Activated naive CD4-positive, alpha-beta T cell treated with anti-CD3 and anti-CD28 coated beads, Interleukin-2, amount 50 U/mL, for 16 hours (primary cell): ENCODE measurements at regions not wholly inside any gene's neighbourhood (a gene's known extent, or its start where the extent isn't known, plus 50 kb on each side); places are given as distances from the start of the nearest gene placed in this dataset.
"Not testable (repeated sequence)": the region's sequence is repeated elsewhere in the genome, so short reads cannot be mapped to it uniquely, and the experiment has no call there.

Experiments
- DNase-seq: peaks from one replicate; pipeline ENCODE4 v3.0.0-alpha.2; 2020

DNA sequence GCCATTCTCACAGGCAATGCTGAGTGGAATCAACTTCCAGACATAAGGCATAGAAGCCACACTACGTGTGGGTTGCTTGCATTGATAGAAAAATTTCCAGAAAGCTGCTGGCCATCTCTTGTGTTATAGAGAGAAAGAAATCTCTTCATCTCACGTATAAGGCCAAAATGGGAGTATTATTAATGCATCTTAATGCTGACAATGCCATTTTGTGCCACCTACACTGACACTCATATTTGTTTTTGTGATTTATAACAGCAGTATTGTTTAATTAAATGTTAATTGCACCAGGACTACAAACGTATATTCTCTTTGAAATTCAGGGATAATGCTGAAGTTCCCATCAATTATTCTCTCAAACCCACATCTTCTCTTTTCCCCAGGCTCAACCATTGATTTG, 56.1 kb upstream of the TMEM132D start:
- DNase-seq, result no peak

DNA sequence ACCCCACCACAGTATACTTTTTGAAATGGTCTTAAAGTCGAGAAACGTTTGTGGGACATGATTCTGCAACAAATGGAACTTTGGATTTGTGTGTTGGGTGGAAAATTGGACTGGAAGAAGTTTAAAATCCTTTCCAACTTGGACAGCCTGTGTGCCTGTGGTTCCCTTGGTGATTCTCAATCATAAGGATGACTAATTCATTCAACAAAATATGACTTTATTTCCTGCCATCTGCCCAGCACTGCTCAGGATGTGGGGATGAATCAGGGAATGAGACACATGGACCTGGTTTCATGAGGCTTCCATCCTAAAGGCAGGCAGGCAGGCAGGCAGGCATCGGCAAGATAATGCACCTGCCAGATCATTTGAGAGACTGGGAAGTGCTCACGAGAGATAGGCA, 57.3 kb upstream of the TMEM132D start:
- no peak for DNase-seq

DNA sequence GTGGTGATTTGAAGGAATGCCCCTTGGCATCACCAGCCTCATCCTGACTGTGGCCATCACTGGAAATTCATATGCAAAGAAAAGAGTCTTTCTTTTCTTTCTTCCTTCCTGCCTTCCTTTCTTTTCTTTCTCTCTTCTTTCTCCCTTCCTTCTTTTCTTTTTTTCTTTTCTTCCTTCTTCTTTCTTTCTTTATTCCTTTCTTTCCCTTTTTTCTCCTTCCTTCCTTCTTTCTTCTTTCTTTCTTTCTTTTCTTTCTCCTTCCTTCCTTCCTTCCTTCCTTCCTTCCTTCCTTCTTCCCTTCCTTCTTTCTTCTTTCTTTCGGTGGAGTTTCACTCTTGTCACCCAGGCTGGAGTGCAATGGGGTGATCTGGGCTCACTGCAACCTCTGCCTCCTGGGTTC, 58.0 kb upstream of the TMEM132D start:
- no peak for DNase-seq

DNA sequence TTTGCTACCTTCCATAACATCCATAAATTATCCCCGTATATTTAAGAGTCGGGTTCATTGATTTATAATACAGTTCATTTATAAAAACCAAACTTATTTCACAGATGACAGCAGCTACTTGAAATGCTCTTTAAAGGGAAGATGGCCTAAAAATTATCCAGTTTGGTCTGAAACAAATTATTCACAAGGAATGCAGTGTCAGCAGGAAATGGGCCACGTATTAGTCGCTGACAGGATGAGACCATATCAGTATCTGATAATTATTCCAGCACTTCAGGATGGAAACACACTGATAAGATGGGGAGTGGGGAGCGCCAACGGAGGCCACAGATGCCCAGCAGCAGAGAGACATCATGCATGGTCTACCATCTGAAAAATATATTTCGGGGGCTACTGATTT, 60.5 kb upstream of the TMEM132D start:
- no peak for DNase-seq

DNA sequence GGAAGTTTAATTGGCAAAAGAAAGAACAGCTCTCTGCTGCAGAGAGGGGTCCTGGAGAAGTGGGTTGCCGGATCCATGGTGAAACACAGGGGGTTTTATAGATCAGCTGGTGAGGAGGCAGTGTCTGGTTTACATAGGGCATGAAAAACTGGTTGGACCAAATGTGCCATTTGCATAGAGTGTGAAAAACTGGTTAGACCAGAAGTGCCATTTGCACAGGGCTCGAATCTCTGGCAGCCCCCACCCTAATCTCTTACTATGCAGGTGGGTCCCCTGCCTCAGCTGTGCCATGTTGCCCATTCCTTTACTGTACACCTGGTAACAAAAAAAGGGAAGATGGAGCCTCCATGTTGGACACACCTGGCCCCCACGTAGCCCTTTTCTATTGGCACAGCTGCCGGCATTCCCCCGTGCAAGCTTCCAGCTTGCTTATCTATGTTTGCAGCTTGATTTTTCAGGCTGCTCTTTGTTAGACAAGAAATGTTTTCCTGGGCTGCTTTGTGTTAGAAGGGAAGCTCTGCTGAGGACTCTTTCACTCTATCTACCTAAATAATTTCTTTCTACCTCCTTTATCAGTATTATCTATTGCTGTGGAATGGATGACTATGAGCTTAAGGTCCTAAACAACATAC, 61.1 kb upstream of the TMEM132D start:
- DNase-seq, result no peak

DNA sequence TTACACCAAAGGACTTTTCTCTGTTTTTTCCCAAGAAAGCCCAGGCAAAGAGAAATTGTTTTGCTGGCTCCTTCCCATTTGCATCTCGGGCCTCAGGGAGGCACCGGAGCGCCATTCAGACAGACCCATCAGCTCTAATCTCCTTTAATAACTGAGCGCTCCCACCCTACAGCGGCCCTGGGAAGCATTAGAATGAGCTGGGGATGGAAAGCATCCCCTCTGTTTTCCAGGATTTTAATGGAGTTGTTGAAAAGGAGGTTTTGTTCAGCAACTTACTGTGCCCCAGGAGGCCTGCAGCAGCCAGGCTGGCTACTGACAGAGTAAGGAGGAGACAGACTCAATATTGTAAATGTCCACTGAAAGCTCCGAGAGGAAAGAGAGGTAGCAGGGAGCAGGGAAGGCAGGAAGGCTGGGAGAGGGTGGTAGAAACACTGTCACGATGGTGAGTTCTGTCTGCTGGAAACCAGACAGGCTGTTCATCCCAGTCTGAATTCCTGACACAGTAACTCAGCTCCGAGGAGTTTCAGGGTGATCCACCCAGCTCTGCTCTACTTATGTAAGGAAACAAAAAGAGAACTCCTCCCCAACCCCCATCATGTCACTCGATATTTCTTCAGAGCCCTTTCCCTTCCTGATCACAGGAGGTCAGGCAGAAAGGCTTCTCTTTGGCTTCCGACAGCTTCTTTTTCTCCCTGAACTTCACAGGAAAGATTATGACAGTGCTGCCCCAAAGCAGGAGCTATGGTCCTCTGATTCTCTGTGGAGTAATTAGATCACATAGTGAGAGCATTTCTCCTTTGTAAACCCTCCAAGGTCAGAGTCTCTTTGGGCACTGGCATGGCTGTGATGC, 62.5 kb upstream of the TMEM132D start:
- DNase-seq, result no peak

DNA sequence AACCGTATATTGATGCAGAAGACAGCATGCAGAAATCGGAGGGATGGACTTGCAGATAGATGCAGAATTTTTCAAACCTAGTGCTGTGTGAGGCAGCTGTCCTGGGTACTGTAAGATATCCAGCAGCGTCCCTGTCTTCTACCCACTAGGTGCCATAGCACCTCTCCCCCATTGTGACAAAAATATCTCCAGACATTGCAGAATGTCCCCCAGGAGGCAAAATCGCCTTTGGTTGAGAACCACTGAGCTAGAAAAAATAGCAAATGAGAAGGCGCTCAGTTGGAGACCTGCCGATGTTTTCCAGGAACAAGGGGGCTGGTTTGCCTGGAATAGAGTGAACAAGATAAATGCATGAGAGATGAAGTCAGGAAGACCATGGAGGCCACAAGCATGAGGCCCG, 67.9 kb upstream of the TMEM132D start:
- no peak for DNase-seq

DNA sequence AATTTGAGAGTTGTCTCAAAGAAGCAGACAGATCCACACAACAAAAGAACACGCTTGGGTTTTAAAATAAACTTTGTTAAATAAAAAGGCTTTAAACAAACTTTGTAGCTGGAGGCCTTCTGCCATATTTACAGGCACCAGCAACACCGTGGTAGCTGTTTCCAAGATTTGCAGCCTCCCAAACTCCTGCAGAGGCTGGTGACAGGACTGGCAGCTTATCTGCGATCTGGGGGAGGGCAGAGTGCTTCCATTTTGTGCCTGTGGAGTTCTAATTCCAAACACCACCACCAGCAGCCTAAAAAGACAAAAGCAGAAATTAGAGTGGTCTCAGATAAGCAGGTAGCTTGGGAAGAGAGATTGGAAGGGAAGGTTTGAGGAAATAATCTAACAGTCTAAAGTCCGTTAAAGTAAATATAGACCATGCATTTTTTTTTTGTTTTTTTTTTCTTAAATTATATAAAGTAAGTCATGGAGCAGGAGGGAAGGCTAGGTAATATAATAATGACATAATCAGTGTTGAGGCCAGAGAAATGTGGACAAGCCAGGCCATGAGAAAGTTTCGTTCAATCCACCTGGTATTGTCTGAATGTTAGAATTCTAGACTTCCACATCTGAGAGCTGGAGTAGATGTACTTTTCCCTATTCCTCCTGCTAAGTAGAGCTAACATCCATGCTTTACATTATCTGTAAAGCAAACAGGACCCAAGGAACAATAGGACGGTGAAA, 69.6 kb upstream of the TMEM132D start:
- DNase-seq, result no peak

DNA sequence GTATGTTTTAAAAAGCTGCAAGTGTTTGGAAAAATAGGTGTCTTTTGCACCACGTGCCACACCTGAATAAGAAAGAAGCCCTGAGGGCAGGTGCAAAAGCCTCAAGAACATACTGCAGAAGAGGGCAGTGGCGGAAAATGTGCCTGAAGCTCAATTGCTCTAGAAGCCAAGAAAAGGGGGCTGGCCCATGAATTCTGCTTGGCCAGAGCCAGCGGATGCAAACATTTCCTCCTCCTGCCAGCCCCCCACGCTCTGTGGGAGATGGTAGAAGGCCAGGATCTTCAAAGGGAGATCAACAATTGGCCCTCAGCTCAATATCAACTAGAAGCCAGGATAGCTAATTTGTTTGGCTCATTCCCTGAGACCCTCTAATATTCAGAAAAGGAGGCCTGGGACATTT, 80.3 kb upstream of the TMEM132D start:
- no peak for DNase-seq

DNA sequence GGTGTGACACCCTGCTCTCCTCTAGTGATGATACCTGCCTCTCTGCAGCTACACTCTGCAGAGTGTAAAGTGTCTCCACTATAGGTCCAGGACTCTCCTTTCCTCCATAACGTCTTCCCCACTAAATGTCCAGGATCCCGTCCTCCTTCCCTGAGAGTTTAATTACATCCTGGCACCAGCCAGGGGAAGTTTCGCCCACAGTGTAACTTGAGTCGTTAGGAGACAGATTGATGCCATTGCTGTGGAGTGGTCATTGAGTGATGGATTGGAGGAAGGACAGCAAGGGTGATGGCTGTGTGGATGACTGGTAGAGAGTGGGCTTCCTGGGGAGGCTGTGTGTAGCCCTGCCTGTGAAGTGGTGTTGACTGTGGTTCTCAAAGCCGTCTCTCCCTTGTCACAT, 84.0 kb upstream of the TMEM132D start:
- DNase-seq, result no peak

DNA sequence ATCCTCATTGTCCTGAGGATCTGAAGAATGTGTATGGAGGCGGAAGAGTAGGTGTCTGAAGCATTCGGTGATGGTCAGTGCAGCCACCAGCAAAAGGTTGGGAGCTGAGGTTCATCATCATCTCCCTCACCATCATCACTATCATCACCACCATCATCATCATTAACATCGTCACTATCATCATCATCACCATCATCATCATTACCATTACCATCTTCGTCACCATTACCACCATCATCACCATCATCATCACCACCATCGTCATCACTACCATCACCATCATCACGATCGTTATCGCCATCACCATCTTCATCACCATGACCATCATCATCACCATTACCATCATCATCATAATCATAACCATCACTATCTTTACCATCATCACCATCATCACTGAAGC, 90.8 kb upstream of the TMEM132D start:
- DNase-seq, result no peak

DNA sequence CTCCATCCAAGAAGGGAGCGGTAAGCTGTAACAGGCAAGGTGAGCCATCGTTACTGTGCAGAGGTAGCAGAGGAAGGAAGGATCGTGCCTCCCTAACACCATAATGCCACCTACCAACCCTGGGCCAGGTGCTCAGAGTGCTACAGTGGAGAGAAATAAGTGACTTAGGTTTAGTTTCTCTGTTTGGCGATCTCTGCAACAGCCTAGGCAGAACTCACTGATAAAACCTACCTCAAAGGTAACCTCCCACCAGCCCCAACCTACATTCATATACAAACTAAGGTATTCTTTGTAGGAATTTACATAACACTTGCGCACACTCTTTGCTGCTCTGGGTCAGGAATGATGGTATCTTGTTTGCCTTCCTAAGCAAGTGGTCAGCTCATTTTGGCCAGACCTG, 93.4 kb upstream of the TMEM132D start:
- DNase-seq, result no peak

DNA sequence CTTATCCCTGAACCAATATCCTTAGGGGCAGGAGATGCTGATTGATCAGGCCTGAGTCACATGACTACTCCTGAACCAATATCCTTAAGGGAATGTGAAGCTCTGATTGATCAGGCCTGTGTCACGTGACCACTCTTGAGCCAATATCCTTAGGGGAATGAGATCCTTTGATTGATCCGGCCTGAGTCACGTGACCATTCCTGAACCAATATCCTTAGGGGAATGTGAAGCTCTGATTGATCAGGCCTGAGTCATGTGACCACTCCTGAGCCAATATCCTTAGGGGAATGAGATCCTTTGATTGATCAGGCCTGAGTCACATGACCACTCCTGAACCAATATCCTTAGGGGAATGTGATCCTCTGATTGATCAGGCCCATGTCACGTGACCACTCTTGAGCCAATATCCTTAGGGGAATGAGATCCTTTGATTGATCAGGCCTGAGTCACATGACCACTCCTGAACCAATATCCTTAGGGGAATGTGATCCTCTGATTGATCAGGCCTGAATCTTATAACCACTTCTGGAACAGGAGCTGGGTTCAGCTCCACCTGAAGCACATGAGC, 100.6 kb upstream of the TMEM132D start:
- not testable (repeated sequence) for DNase-seq

DNA sequence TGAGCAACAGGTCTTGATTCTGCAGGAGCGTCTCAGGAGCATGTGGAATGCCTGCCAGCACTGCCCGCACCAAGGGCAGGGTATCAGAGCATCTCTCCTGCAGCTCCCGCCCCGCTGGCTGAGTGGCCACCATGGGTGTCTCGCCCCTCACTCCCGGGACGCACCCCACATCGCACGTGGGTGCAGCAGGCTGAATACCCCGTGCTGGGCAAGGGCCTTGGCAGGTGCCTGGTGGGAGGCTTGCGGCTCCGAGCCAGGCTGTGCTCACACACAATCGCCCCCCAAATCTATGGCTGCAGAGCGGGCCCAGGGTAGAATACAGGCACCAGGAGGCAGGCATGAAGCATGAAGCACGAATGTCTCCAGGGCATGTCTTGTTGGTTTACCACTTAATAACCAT, 103.9 kb upstream of the TMEM132D start:
- DNase-seq, result no peak

DNA sequence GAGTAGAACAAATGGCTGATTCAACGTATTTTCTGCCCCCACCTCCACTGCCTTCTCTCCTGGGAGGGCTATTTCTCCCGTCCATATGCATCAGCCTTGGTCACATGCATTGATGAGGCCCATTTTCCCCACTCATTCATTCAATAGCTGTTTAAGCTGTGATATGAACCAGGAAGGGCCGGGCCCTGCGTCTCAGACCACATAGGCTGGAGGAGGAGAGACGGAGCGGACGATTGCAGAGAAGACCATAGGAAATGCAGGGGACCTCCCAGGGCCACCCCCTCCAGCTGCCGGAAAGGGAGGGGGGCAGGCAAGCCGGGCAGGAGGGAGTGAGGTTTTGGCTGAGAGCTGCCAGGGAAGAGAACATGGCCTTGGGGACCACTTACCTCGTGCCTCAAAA, 104.4 kb upstream of the TMEM132D start:
- no peak for DNase-seq

DNA sequence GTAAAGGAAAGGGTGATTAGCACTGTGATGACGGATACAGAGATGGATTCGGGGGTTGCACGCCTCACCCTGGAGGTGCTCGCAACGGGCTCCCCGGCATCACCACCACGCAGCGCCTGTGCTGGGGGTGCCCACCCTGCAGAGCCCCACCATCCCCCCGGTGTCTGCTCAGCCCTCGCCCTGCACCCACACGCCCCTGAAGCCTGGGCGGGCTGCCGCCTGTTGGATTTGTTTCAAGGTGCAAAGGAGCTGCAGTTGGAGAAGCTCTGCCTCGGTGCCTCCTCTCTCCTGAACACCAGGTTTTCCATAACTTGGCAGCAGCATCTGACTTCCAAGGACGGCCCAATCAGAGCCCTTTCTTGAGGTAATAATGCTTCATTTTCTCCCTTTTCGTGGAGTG, 106.1 kb upstream of the TMEM132D start:
- no peak for DNase-seq

DNA sequence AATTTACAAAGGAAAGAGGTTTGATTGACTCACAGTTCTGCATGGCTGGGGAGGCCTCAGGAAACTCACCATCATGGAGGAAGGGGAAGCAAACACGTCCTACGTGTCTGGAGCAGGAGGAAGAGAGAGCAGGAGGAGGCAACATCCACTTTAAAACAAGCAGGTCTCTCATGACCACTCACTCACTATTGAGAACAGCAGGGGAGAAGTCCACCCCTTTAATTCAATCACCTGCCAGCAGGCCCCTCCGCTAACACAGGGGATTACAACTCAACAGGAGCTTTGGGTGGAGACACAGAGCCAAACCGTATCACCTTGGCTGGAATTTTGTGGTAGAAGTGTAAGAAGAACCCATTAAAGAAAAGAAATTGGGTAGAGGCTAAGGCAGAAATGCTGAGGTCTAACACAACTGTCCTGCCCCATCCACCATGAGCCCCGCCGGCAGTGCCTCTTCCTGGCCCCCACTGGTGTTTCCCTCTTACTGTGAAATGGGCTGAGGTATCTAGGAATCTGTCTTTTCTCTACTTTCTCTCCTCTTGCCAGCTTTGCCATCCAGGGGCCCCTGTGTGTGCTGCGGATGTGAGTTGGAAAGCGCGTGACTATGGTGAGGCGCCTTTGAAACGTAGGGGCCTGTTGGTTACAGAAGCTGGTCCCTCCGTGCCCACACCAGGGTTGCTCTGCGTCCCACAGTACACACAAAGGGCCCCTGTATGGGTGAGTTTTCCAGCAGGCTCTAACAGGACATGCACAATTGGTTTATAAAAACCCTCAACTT, 108.0 kb upstream of the TMEM132D start:
- DNase-seq, result no peak

DNA sequence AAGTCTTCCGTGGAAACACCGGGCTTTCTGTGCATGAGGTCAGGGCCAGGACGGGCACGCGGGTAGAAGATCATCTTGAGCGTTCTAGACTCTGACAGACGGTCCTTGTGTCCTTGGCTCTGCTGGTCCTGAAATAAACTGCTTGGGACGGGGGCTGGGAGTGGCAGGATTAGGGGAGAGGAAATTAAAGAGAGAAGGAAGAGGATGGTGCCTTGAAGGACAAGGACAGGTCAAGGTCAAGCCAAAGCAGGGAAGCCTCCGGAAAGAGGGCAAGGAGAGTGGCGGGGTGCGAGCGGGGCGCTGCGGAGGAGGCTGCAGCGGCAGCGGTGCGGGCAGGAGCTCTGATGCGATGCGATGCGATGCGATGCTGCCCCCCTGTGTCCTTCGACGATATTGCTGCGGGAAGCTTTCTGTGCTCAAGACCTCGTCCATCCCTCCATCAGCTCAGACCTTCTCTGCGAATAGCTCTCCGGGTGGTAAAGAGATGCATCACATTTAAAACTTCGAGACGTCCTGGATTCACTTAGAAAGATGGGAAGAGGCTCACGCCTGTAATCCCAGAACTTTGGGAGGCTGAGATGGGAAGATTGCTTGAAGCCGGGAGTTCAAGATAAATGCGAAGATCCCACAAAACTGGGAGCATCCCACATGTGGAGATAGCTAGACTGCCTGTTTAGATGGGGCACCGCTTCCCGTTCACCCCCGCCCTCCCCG, 110.1 kb upstream of the TMEM132D start:
- DNase-seq, result no peak

DNA sequence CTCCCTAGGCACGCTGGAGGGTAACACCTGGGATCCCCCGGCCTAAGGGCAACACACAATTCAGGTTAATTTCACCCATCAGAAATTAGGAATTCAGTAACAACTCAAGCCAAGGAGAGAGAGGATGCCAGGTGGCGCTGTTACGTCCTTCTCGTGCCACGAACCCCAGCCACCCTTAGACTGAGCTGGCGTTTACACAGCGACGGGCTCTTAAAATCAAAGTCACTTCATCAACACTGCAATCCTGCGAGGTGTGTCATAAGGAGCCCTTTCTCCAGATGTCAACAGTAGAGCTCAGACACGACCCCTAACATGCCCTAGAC, 110.6 kb upstream of the TMEM132D start:
- DNase-seq, result no peak

DNA sequence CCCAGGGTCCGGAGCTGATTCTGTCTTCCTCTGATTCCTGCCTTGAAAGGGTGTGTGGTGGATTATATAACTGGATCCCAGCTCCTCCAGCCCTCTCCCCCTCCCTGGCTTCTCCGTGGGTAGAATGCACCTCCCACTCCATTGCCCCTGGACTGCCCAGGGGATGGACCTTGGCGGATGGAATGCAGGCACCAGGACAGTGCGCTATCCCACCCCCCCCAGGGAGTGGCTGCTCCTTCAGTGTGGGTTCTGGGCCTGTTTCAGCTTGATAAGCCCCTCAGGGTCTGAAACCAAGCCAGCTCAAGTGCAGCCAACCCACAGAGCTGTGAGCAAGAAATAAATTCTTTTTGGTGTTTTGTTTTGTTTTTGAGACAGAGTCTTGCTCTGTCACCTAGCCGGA, 112.4 kb upstream of the TMEM132D start:
- no peak for DNase-seq

DNA sequence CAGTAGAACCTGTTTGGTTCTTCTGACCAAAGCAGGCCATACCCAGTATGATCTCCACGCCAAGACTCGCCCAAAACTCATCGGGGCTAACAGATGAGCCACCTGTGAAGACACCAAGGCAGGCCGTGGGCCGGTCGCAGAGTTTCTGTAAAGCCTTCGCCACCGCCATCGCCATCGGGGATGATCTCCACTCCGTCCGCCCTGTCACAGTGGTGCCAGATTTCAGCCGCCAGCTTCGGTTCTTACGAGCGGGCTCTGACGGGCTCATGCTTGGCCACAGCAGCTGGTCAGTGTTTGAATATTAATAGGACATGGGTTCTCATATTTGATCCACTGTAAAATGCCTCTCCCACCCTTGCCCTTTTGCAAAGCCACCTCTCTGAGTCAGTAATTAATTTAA, 113.2 kb upstream of the TMEM132D start:
- no peak for DNase-seq
